ENCODE measurements at regions not wholly inside any gene's neighbourhood (a gene's known extent, or its start where the extent isn't known, plus 50 kb on each side); places are given as distances from the start of the nearest gene placed in this dataset.

- Mint-ChIP-seq H3K36me3 (ENCODE audit: low read depth) (no peaks in the 10 kb centered on the region), H3K27me3 (peaks cover 3% of the 10 kb centered on the region), H3K4me3 (no peak overlapping the region), H3K9me3 (no peaks in the 10 kb centered on the region), H3K27ac (no peak overlapping the region), H3K4me1 (peaks cover 14% of the 10 kb centered on the region)
- no peak for ATAC-seq (ENCODE audit: low read depth)
- ChIA-PET POLR2A (no interaction called here), CTCF (no interaction called here)
- TF ChIP-seq, protein P1, sequence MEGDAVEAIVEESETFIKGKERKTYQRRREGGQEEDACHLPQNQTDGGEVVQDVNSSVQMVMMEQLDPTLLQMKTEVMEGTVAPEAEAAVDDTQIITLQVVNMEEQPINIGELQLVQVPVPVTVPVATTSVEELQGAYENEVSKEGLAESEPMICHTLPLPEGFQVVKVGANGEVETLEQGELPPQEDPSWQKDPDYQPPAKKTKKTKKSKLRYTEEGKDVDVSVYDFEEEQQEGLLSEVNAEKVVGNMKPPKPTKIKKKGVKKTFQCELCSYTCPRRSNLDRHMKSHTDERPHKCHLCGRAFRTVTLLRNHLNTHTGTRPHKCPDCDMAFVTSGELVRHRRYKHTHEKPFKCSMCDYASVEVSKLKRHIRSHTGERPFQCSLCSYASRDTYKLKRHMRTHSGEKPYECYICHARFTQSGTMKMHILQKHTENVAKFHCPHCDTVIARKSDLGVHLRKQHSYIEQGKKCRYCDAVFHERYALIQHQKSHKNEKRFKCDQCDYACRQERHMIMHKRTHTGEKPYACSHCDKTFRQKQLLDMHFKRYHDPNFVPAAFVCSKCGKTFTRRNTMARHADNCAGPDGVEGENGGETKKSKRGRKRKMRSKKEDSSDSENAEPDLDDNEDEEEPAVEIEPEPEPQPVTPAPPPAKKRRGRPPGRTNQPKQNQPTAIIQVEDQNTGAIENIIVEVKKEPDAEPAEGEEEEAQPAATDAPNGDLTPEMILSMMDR (IDR thresholded peaks at IDR 0.05): no peak
- DNase-seq: no peak
- intact Hi-C loops (cut with micrococcal nuclease): no loop called here
Measured at GRCh38 chr12:53811606-53812005, 59.8 kb upstream of the CISTR start.

DNA sequence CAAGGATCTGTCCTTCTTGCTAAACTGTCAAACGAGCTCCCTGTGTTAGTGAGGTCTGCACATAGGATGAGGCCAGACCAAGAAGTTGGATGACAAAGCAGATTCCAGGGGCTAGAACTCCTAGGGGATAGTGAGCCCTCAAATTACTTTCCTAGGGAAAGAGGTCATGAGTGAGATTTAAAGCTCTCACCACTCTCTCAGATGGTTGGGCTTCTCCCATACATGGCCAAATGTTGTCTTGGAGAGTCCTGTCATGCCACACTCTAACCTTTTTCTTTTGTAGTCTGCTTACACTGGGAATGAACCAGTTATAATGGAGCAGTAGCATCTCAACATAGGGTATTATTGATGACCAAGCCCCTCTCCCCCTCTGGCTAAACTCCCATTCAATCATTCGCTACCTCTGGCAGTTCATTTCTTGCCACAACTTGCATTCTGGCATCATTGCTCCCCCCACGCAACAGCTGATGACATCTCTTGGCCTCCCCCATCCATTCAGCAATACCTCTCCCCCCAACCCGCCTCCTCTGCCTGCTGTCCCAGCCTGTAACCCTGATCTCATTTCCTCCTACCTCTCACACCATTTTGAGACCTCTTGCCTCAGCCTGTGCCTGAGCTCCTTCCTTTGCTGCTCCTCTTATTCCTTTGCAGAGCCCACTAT lies 64.7 kb upstream of the CISTR start:
- ATAC-seq (ENCODE audit: low read depth): no peak
- H3K4me3 Mint-ChIP-seq: no peak overlapping the region
- H3K9me3 Mint-ChIP-seq: no peaks in the 10 kb centered on the region
- H3K27me3 Mint-ChIP-seq: peaks cover 22% of the 10 kb centered on the region
- intact Hi-C loops (cut with micrococcal nuclease): no loop called here
- DNase-seq: no peak
- TF ChIP-seq, protein P1 (IDR thresholded peaks at IDR 0.05): no peak
- H3K4me1 Mint-ChIP-seq: peaks cover 14% of the 10 kb centered on the region
- no peaks in the 10 kb centered on the region for H3K36me3 Mint-ChIP-seq (ENCODE audit: low read depth)
- ChIA-PET POLR2A (no interaction called here), CTCF (no interaction called here)
- H3K27ac Mint-ChIP-seq: no peak overlapping the region

DNA sequence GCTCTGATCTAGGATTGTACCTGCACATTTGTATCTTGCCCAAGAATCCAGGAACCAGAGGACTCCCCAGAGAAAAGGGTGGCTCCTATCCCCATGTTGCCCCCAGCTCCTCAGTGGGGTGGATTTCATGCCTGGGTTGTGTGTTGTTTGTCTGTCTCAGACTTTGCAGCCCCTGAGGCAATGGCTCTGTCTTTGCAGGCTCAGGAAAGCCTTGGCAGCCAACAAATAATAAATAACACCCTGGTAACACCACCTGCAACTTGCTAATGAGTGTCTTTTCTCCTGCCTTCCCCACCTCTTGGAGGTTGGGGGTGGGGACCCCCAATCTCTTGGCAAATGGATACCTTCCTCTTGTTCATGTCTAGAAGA lies 65.2 kb upstream of the CISTR start:
- DNase-seq: no peak
- intact Hi-C loops (cut with micrococcal nuclease): no loop called here
- H3K4me1 Mint-ChIP-seq: peaks cover 14% of the 10 kb centered on the region
- H3K4me3 Mint-ChIP-seq: no peak overlapping the region
- TF ChIP-seq, protein P1 (IDR thresholded peaks at IDR 0.05): no peak
- ChIA-PET CTCF (no interaction called here), POLR2A (no interaction called here)
- peaks cover 22% of the 10 kb centered on the region for H3K27me3 Mint-ChIP-seq
- H3K27ac Mint-ChIP-seq: no peak overlapping the region
- no peak for ATAC-seq (ENCODE audit: low read depth)
- H3K36me3 Mint-ChIP-seq (ENCODE audit: low read depth): no peaks in the 10 kb centered on the region
- H3K9me3 Mint-ChIP-seq: no peaks in the 10 kb centered on the region

DNA sequence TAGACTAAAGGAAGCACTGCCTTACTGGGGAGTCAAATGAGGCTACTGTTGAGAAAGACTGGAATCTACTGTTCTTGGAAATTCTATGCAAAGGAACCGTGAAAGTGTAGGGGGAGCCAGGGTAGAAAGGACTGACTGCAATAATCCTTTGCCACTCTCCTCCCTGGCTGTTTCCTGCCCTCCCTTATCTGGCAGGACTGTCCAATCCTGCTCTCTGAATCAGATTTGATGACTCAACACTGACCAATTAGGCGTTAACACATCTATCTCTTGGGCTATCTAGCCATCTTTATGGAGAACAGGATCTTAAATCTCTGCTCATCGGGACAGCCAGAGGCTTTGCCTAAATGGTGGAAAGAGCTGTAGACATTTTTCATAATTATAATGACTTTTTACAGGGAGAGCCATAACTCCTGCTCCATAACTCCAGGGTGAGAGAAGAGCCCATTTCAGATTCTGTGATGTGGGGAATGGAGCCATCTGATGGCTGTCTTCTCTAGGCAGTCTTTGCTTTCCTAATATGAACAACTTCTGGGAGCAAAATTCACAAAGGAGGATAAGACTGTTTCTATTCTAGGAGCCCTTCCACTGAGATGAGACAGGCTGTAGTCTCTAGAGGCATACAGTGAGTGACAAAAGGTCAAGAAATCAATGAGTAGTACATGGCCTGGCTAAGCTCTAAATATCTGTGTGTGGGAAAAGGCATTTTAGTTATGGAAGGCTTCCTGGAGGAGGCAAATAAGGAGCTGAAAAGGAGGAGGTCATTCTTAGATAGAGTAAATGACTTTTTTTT lies 68.9 kb upstream of the CISTR start:
- no peak overlapping the region for H3K27ac Mint-ChIP-seq
- H3K27me3 Mint-ChIP-seq: peaks cover 19% of the 10 kb centered on the region
- DNase-seq (no peak), ATAC-seq (ENCODE audit: low read depth) (no peak)
- H3K9me3 Mint-ChIP-seq: no peaks in the 10 kb centered on the region
- ChIA-PET POLR2A (no interaction called here), CTCF (no interaction called here)
- no peak overlapping the region for H3K4me3 Mint-ChIP-seq
- no peaks in the 10 kb centered on the region for H3K36me3 Mint-ChIP-seq (ENCODE audit: low read depth)
- no peaks in the 10 kb centered on the region for H3K4me1 Mint-ChIP-seq
- TF ChIP-seq, protein P1 (IDR thresholded peaks at IDR 0.05): no peak
- intact Hi-C loops (cut with micrococcal nuclease): no loop called here

GRCh38 chr12:53824001-53824712 lies 72.4 kb upstream of the CISTR start:
- Mint-ChIP-seq H3K4me1 (no peaks in the 10 kb centered on the region), H3K36me3 (ENCODE audit: low read depth) (no peaks in the 10 kb centered on the region), H3K4me3 (no peak overlapping the region), H3K9me3 (no peaks in the 10 kb centered on the region), H3K27ac (no peak overlapping the region), H3K27me3 (peaks cover 13% of the 10 kb centered on the region)
- ChIA-PET CTCF (no interaction called here), POLR2A (no interaction called here)
- TF ChIP-seq, protein P1 (IDR thresholded peaks at IDR 0.05): no peak
- intact Hi-C loops (cut with micrococcal nuclease): no loop called here
- ATAC-seq (ENCODE audit: low read depth): no peak
- DNase-seq: no peak

All from activated B cell treated with CpG ODN at 0.5 μM for 24 hours (primary cell).